Ishikawa (cell line): ENCODE measurements at regions not wholly inside any gene's neighbourhood (a gene's known extent, or its start where the extent isn't known, plus 50 kb on each side); places are given as distances from the start of the nearest gene placed in this dataset.

ENCODE experiments used
- CEBPB ChIP-seq: IDR thresholded peaks from 2 replicates; pipeline ENCODE4 v1.6.1; 2012
- CREB1 ChIP-seq: IDR thresholded peaks from 2 replicates; pipeline ENCODE4 v1.6.1; 2012; ENCODE audit warnings: low read depth
- EGR1 ChIP-seq: IDR thresholded peaks from 2 replicates; pipeline ENCODE4 v1.6.1; 2012
- EP300 ChIP-seq: IDR thresholded peaks from 2 replicates; pipeline ENCODE4 v1.6.1; 2012; ENCODE audit warnings: borderline replicate concordance
- FOXM1 ChIP-seq: IDR thresholded peaks from 2 replicates; pipeline ENCODE4 v1.6.1; 2012; ENCODE audit warnings: low read depth, borderline replicate concordance
- MAX ChIP-seq: IDR thresholded peaks from 2 replicates; pipeline ENCODE4 v1.6.1; 2012
- NFIC ChIP-seq: IDR thresholded peaks from 2 replicates; pipeline ENCODE4 v1.6.1; 2012
- RAD21 ChIP-seq: IDR thresholded peaks from 2 replicates; pipeline ENCODE4 v1.6.1; 2012; ENCODE audit warnings: low read depth
- REST ChIP-seq: IDR thresholded peaks from 2 replicates; pipeline ENCODE4 v1.6.1; 2012; ENCODE audit warnings: low read depth, mild to moderate bottlenecking
- TAF1 ChIP-seq: IDR thresholded peaks from 2 replicates; pipeline ENCODE4 v1.6.1; 2012; ENCODE audit warnings: low read depth, mild to moderate bottlenecking
- TCF12 ChIP-seq: IDR thresholded peaks from 2 replicates; pipeline ENCODE4 v1.6.1; 2012; ENCODE audit warnings: low read depth
- TEAD4 ChIP-seq: IDR thresholded peaks from 2 replicates; pipeline ENCODE4 v1.6.1; 2012
- USF1 ChIP-seq: IDR thresholded peaks from 2 replicates; pipeline ENCODE4 v1.6.1; 2012
- YY1 ChIP-seq: IDR thresholded peaks from 2 replicates; pipeline ENCODE4 v1.6.1; 2012; ENCODE audit warnings: low read depth
- ZBTB7A ChIP-seq: IDR thresholded peaks from 2 replicates; pipeline ENCODE4 v1.6.1; 2012; ENCODE audit warnings: low read depth

- TF ChIP-seq CEBPB (no peak), YY1 (no peak), CREB1 (no peak), USF1 (no peak), NFIC (no peak), REST (no peak), TEAD4 (no peak), EP300 (no peak), FOXM1 (no peak)
Measured at GRCh38 chr2:129443235-129443864, 536.1 kb upstream of the RAB6C start.

GRCh38 chr2:129443865-129444739 lies 535.4 kb upstream of the RAB6C start:
- TF ChIP-seq EP300 (no peak), CREB1 (no peak), TCF12 (no peak), EGR1 (no peak), TAF1 (no peak), CEBPB (no peak), MAX (no peak), TEAD4 (no peak), REST (no peak), ZBTB7A (no peak), USF1 (no peak), NFIC (no peak), FOXM1 (no peak), YY1 (no peak), RAD21 (no peak)

- no peak for TF ChIP-seq CEBPB
- TF ChIP-seq TAF1, result no peak
- TF ChIP-seq NFIC, result no peak
- no peak for TF ChIP-seq MAX
- TF ChIP-seq REST, result no peak
- TF ChIP-seq EGR1, result no peak
- no peak for TF ChIP-seq USF1
- no peak for TF ChIP-seq ZBTB7A
- TF ChIP-seq FOXM1, result no peak
- TF ChIP-seq EP300, result no peak
- TF ChIP-seq YY1, result no peak
- TF ChIP-seq RAD21, result no peak
- no peak for TF ChIP-seq CREB1
- no peak for TF ChIP-seq TEAD4
- no peak for TF ChIP-seq TCF12
Measured at GRCh38 chr2:129444751-129445150, 534.7 kb upstream of the RAB6C start.
